GM19324 (cell line): ENCODE measurements at regions not wholly inside any gene's neighbourhood (a gene's known extent, or its start where the extent isn't known, plus 50 kb on each side); places are given as distances from the start of the nearest gene placed in this dataset.
"Not testable (repeated sequence)": the region's sequence is repeated elsewhere in the genome, so short reads cannot be mapped to it uniquely, and the experiment has no call there.

Source experiments
- ATAC-seq: cut with Tn5 transposase; IDR thresholded peaks from one replicate; pipeline ENCODE4 v1.9.1; 2021; ENCODE audit warnings: mild to moderate bottlenecking, moderate library complexity; ENCODE audit not compliant: unreplicated experiment, low FRiP score

- ATAC-seq = no peak
These were observed 119.3 kb upstream of the FSCB start for GRCh38 chr14:44626423-44626822.

GRCh38 chr14:44625098-44625497, 118.0 kb upstream of the FSCB start:
- ATAC-seq = no peak

GRCh38 chr14:44620121-44621019, 113.3 kb upstream of the FSCB start:
- no peak for ATAC-seq

- ATAC-seq = no peak
These were observed 109.1 kb upstream of the FSCB start for GRCh38 chr14:44616204-44616603.

- no peak for ATAC-seq
These were observed 106.1 kb upstream of the FSCB start for GRCh38 chr14:44613061-44613712.

GRCh38 chr14:44612002-44612401, 104.9 kb upstream of the FSCB start:
- no peak for ATAC-seq

- no peak for ATAC-seq
These were observed 102.9 kb upstream of the FSCB start for GRCh38 chr14:44609876-44610510.

GRCh38 chr14:44609201-44609600, 102.1 kb upstream of the FSCB start:
- ATAC-seq = no peak

GRCh38 chr14:44607701-44608100, 100.6 kb upstream of the FSCB start:
- no peak for ATAC-seq

- no peak for ATAC-seq
These were observed 99.5 kb upstream of the FSCB start for GRCh38 chr14:44606576-44606975.

GRCh38 chr14:44601266-44601665, 94.2 kb upstream of the FSCB start:
- ATAC-seq = not testable (repeated sequence)

- ATAC-seq = no peak
These were observed 82.1 kb upstream of the FSCB start for GRCh38 chr14:44589180-44589579.

GRCh38 chr14:44586910-44587309, 79.8 kb upstream of the FSCB start:
- no peak for ATAC-seq

GRCh38 chr14:44576356-44576755, 69.3 kb upstream of the FSCB start:
- ATAC-seq = no peak

GRCh38 chr14:44567997-44568396, 60.9 kb upstream of the FSCB start:
- ATAC-seq = no peak

GRCh38 chr14:44565968-44566367, 58.9 kb upstream of the FSCB start:
- no peak for ATAC-seq

GRCh38 chr14:44564908-44565307, 57.8 kb upstream of the FSCB start:
- ATAC-seq = no peak
